Hepatocyte (in vitro differentiated cells): ENCODE measurements at regions not wholly inside any gene's neighbourhood (a gene's known extent, or its start where the extent isn't known, plus 50 kb on each side); places are given as distances from the start of the nearest gene placed in this dataset.

ENCODE experiments used
- DNase-seq: peaks from one replicate; pipeline ENCODE4 v3.0.0-alpha.2; 2016; ENCODE audit warnings: low spot score
- H2AFZ ChIP-seq: fragments of 200-600 bp; sonication (generic); 2 replicates; pipeline ENCODE4 v1.6.0; 2016; ENCODE audit warnings: antibody characterized with exemption, mild to moderate bottlenecking
- H3K27ac ChIP-seq: fragments of 200-600 bp; sonication (generic); 2 replicates; pipeline ENCODE4 v1.5.1; 2016; ENCODE audit warnings: mild to moderate bottlenecking
- H3K27me3 ChIP-seq: fragments of 200-600 bp; sonication (generic); 2 replicates; pipeline ENCODE4 v1.6.1; 2016
- H3K36me3 ChIP-seq: fragments of 200-600 bp; sonication (generic); replicated peaks from 2 replicates; pipeline ENCODE4 v1.5.1; 2016; ENCODE audit warnings: low read depth; ENCODE audit not compliant: insufficient read depth
- H3K4me1 ChIP-seq: fragments of 200-600 bp; sonication (generic); 2 replicates; pipeline ENCODE4 v1.5.1; 2016; ENCODE audit warnings: mild to moderate bottlenecking, moderate library complexity; ENCODE audit not compliant: insufficient read depth
- H3K4me2 ChIP-seq: fragments of 200-600 bp; sonication (generic); 2 replicates; pipeline ENCODE4 v1.6.0; 2016
- H3K4me3 ChIP-seq: fragments of 200-600 bp; sonication (generic); 2 replicates; pipeline ENCODE4 v1.5.1; 2016; ENCODE audit warnings: mild to moderate bottlenecking
- H3K79me2 ChIP-seq: fragments of 200-600 bp; sonication (generic); 2 replicates; pipeline ENCODE4 v1.6.0; 2017; ENCODE audit warnings: mild to moderate bottlenecking
- H3K9me2 ChIP-seq: fragments of 200-600 bp; sonication (generic); replicated peaks from 2 replicates; pipeline ENCODE4 v1.6.0; 2017; ENCODE audit warnings: mild to moderate bottlenecking; ENCODE audit not compliant: insufficient read depth
- H3K9me3 ChIP-seq: fragments of 200-600 bp; sonication (generic); 2 replicates; pipeline ENCODE4 v1.5.1; 2016; ENCODE audit warnings: low read depth, mild to moderate bottlenecking
- H4K20me1 ChIP-seq: fragments of 200-600 bp; sonication (generic); 2 replicates; pipeline ENCODE4 v1.6.0; 2016; ENCODE audit warnings: mild to moderate bottlenecking; ENCODE audit not compliant: insufficient read depth, poor library complexity, severe bottlenecking
- EZH2 ChIP-seq: fragments of 200-600 bp; sonication (generic); IDR thresholded peaks from 2 replicates; pipeline ENCODE4 v1.6.1; 2016; ENCODE audit warnings: antibody characterized with exemption, mild to moderate bottlenecking, borderline replicate concordance
- EZH2phosphoT487 ChIP-seq: fragments of 200-600 bp; sonication (generic); IDR thresholded peaks from one replicate; pipeline ENCODE4 v1.6.1; 2018; ENCODE audit warnings: antibody characterized with exemption, mild to moderate bottlenecking, low read depth, moderate library complexity; ENCODE audit not compliant: unreplicated experiment, severe bottlenecking
- WGBS: methylation state at CpG from one replicate; pipeline ENCODE4 v1.1.6; 2016; ENCODE audit warnings: low lambda C conversion rate; ENCODE audit errors: missing lambda C conversion rate; 5-methylcytosine and 5-hydroxymethylcytosine counted together
- TF ChIP-seq, protein P1 (sequence below): fragments of 200-600 bp; sonication (generic); IDR thresholded peaks from 2 replicates; pipeline ENCODE4 v1.5.1; 2016; ENCODE audit warnings: antibody characterized with exemption, mild to moderate bottlenecking; ENCODE audit not compliant: poor library complexity

DNA sequence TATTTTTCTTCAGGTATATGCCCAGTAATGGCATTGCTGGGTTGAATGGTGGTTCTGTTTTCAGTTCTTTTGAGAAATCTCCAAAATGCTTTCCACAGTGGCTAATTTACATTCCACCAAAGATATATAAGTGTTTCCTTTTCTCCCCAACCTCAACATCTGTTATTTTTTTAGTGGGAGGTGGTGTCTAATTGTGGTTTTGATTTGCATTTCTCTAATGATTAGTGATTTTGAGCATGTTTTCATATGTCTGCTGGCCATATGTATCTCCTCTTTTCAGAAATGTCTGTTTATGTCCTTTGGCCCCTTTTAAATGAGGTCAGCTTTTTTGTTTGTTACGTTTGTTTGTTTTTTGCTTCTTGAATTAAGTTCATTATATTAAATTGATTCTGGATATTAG is 760.2 kb downstream of the KCNA4 start:
- no peak for DNase-seq
- TF ChIP-seq EZH2 (no peak), EZH2phosphoT487 (no peak)
- TF ChIP-seq, protein P1, sequence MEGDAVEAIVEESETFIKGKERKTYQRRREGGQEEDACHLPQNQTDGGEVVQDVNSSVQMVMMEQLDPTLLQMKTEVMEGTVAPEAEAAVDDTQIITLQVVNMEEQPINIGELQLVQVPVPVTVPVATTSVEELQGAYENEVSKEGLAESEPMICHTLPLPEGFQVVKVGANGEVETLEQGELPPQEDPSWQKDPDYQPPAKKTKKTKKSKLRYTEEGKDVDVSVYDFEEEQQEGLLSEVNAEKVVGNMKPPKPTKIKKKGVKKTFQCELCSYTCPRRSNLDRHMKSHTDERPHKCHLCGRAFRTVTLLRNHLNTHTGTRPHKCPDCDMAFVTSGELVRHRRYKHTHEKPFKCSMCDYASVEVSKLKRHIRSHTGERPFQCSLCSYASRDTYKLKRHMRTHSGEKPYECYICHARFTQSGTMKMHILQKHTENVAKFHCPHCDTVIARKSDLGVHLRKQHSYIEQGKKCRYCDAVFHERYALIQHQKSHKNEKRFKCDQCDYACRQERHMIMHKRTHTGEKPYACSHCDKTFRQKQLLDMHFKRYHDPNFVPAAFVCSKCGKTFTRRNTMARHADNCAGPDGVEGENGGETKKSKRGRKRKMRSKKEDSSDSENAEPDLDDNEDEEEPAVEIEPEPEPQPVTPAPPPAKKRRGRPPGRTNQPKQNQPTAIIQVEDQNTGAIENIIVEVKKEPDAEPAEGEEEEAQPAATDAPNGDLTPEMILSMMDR = no peak
- Histone ChIP-seq H3K9me3 (no peaks in the 10 kb centered on the region), H3K79me2 (no peaks in the 10 kb centered on the region), H2AFZ (no peak overlapping the region), H3K9me2 (no peaks in the 10 kb centered on the region), H4K20me1 (no peaks in the 10 kb centered on the region), H3K4me1 (no peaks in the 10 kb centered on the region), H3K4me2 (no peak overlapping the region), H3K4me3 (no peak overlapping the region), H3K36me3 (no peaks in the 10 kb centered on the region), H3K27me3 (no peaks in the 10 kb centered on the region), H3K27ac (no peak overlapping the region)
- 5% methylated on average over 1 of the region's 1 CpG for WGBS

DNA sequence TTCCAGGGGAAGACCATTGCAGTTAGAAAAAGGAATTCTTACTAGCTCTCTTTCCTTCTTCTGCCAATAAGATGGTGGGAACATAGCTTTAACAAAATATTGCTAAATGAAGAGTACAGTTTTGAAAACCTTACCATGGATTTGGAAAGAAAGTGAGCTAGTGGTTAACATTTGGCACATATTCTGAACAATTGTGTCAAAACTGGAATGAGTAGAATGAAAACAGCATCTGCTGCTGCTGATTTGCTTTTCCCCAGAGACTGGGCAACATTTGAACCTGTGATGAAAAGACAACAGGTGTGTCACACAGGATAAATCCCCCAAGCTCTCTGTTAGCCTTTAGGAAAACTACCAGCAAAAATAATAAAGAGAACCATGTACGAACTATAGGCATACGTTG is 761.4 kb downstream of the KCNA4 start:
- no peaks in the 10 kb centered on the region for H3K27me3 ChIP-seq
- no peak for DNase-seq
- no peak overlapping the region for H3K4me3 ChIP-seq
- 90% methylated on average over 2 of the region's 2 CpGs for WGBS
- H3K9me2 ChIP-seq = no peaks in the 10 kb centered on the region
- no peaks in the 10 kb centered on the region for H3K4me1 ChIP-seq
- H3K79me2 ChIP-seq = no peaks in the 10 kb centered on the region
- H2AFZ ChIP-seq = no peak overlapping the region
- no peak overlapping the region for H3K27ac ChIP-seq
- no peaks in the 10 kb centered on the region for H3K9me3 ChIP-seq
- no peaks in the 10 kb centered on the region for H3K36me3 ChIP-seq
- TF ChIP-seq EZH2 (no peak), EZH2phosphoT487 (no peak)
- TF ChIP-seq, protein P1 = no peak
- H3K4me2 ChIP-seq = no peak overlapping the region
- no peaks in the 10 kb centered on the region for H4K20me1 ChIP-seq

DNA sequence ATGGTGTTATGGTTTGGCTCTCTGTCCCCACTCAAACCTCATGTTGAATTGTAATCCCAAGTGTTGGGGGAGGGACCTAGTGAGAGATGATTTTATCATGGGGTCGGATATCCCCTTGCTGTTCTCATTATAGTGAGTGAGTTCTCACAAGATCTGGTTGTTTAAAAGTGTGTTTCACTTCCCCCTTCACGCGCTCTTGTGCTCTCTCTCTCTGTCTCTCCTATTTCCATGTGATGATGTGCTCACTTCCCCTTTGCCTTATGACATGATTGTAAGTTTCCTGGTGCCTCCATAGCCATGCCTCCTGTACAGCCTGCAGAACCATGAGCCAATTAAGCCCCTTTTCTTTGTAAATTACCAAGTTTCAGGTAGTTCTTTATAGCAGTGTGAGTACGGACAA is 765.1 kb downstream of the KCNA4 start:
- H3K79me2 ChIP-seq = no peaks in the 10 kb centered on the region
- TF ChIP-seq EZH2 (no peak), EZH2phosphoT487 (no peak)
- TF ChIP-seq, protein P1 = no peak
- no peak overlapping the region for H3K4me2 ChIP-seq
- WGBS = 91% methylated on average over 4 of the region's 4 CpGs
- no peak overlapping the region for H3K4me3 ChIP-seq
- H3K36me3 ChIP-seq = no peaks in the 10 kb centered on the region
- H3K9me3 ChIP-seq = no peaks in the 10 kb centered on the region
- H3K4me1 ChIP-seq = no peaks in the 10 kb centered on the region
- H3K27ac ChIP-seq = no peak overlapping the region
- no peaks in the 10 kb centered on the region for H4K20me1 ChIP-seq
- H3K9me2 ChIP-seq = no peaks in the 10 kb centered on the region
- H3K27me3 ChIP-seq = no peaks in the 10 kb centered on the region
- no peak for DNase-seq
- H2AFZ ChIP-seq = no peak overlapping the region

DNA sequence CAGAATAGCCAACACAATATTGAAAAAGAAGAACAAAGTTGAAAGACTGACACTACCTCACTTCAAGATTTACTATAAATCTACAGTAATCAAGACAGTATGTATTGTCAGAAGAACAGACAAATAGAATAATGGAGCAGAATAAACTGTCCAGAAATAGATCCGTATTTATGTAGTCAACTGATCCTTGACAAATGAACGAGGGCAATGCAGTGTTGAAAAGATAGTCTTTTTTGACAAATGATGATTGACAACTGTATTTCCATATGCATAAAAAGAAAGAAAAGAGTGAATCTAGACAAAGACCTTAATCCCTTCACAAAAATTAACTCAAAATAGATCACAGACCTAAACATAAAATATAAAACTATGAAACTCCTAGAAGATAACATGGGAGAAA is 767.1 kb downstream of the KCNA4 start:
- no peak overlapping the region for H3K27ac ChIP-seq
- H3K4me1 ChIP-seq = no peaks in the 10 kb centered on the region
- no peak overlapping the region for H3K4me2 ChIP-seq
- no peaks in the 10 kb centered on the region for H3K36me3 ChIP-seq
- H3K4me3 ChIP-seq = no peak overlapping the region
- H3K79me2 ChIP-seq = no peaks in the 10 kb centered on the region
- no peak overlapping the region for H2AFZ ChIP-seq
- H3K9me3 ChIP-seq = no peaks in the 10 kb centered on the region
- H3K9me2 ChIP-seq = no peaks in the 10 kb centered on the region
- WGBS = 83% methylated on average over 2 of the region's 2 CpGs
- no peak for DNase-seq
- no peaks in the 10 kb centered on the region for H4K20me1 ChIP-seq
- TF ChIP-seq, protein P1 = no peak
- TF ChIP-seq EZH2 = no peak
- TF ChIP-seq EZH2phosphoT487 = no peak
- no peaks in the 10 kb centered on the region for H3K27me3 ChIP-seq
